IPS-NIHi7 (cell line): ENCODE measurements at regions not wholly inside any gene's neighbourhood (a gene's known extent, or its start where the extent isn't known, plus 50 kb on each side); places are given as distances from the start of the nearest gene placed in this dataset.
"Not testable (repeated sequence)": the region's sequence is repeated elsewhere in the genome, so short reads cannot be mapped to it uniquely, and the experiment has no call there.

Source experiments
- DNase-seq: peaks from one replicate; pipeline ENCODE4 v3.0.0; 2012; ENCODE audit warnings: mixed read lengths; ENCODE audit errors: extremely low spot score

DNA sequence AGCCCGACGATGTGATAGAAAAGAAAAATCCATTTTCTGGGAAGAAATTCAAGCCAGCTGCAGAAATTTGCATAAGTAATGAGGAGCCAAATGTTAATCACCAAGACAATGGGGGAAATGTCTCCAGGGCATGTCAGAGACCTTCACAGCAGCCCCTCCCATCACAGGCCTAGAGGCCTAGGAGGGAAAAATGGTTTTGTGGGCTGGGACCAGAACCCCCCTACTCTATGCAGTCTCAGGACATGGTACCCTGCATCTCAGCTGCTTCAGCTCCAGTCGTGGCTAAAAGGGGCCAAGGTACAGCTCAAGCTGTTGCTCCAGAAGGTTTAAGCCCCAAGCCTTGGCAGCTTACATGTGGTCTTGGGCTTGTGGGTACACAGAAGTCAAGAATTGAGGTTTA lies 155.5 kb upstream of the FOXQ1 start:
- DNase-seq = not testable (repeated sequence)

- no peak for DNase-seq
Observed at GRCh38 chr6:1153696-1154245, 158.1 kb upstream of the FOXQ1 start.

DNA sequence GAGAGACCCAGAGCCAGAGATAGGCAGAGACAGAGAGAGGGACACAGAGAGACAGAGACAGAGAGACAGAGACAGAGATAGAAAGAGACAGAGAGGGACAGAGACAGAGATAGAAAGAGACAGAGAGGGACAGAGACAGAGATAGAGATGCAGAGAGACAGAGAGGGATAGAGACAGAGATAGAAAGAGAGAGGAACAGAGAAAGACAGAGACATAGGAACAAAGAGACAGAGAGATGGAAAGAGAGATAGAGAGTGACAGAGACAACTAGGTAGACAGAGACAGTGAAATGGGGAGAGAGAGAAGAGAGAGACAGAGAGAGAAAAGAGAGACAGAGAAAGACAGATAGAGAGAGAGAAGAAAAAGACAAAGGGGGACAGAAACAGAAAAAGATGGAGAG lies 165.4 kb upstream of the FOXQ1 start:
- DNase-seq = no peak

- DNase-seq = no peak
Observed at GRCh38 chr6:1145768-1146218, 166.1 kb upstream of the FOXQ1 start.

- DNase-seq = no peak
Observed at GRCh38 chr6:1144842-1145767, 166.8 kb upstream of the FOXQ1 start.

DNA sequence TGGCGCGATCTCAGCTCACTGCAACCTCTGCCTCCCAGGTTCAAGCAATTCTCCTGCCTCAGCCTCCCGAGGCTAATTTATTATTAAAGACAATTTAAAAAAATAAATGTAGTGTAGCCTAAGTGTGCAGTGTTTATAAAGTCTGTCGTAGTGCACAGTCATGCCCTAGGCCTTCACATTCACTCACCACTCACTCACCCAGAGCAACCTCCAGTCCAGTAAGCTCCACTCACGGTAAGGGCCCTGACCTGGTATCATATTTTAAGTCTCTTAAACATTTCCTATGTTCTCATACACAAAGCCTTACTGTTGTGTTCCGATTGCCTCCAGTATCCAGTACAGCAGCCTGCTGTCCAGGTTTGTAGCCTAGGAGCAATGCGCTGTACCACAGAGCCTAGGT lies 168.2 kb upstream of the FOXQ1 start:
- DNase-seq = no peak

GRCh38 chr6:1139155-1139890 lies 172.6 kb upstream of the FOXQ1 start:
- DNase-seq = no peak

DNA sequence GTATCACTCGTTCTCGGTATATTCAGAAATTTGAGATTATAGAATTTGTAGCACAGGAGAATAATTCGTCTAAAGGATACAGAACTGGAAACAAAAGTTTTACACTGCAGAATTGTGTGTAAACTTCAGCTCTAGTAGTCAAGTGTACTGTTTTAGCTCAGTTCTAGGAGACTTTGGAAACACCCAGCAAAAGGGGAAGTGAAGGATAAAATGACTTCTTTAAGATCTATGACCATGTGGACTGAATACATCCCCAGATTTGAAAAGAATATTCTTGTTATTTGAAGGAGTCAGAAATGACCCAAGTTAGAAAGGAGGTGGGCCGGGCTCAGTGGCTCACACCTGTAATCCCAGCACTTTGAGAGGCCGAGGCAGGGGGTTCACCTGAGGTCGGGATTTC lies 174.0 kb upstream of the FOXQ1 start:
- no peak for DNase-seq

GRCh38 chr6:1136827-1137226 lies 175.1 kb upstream of the FOXQ1 start:
- DNase-seq = no peak

DNA sequence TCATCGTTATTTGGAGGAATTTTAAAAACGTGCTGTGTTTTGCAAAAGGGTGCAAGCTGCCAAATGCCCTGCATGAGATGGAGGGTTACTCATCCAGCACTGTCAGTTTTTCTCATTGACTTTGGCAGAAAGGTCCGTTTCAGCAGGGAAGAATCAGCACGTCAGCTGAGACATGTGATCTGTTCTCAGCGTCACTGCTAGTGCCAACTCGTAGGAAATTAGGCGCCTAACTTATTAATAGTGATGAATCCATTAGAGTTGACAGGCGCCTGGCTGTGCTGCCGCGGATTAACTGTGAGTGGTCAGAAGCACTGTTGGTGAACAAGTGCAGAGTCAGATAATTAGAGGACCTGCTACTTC lies 175.5 kb upstream of the FOXQ1 start:
- DNase-seq = no peak

DNA sequence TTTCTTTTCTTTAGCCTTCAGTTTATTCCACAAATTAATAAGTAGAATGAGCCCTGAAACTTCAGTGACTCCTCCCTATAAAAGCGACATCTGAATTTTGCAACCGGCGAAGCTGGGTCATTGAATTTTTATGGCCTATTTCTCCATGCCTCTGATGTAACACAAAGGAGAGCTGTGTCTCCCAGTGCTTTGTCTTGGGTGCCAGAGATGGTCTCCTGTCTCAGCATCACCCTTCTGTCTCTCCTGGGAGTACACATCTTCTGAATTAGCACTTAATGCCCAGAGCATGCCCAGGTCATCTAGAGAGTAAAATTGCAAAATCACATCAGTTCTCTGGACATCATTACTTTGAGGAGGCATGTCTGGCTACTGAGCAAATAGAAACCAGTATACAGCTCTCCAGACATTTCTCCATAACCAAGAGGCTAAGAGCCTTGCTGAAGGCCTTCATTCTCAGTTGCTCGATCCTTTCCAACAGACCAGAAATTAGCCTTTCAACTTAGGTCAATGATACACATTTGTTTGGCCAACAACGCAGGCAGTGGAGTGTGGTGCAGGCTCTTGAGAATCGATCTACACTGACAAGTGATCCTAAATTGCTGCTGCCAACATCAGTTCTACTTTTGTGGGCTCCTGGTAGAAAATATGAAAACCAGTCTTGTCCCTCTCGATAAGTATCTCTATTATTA lies 176.0 kb upstream of the FOXQ1 start:
- no peak for DNase-seq

- no peak for DNase-seq
Observed at GRCh38 chr6:1131285-1132079, 180.4 kb upstream of the FOXQ1 start.

GRCh38 chr6:1130709-1131108 lies 181.2 kb upstream of the FOXQ1 start:
- DNase-seq = no peak

DNA sequence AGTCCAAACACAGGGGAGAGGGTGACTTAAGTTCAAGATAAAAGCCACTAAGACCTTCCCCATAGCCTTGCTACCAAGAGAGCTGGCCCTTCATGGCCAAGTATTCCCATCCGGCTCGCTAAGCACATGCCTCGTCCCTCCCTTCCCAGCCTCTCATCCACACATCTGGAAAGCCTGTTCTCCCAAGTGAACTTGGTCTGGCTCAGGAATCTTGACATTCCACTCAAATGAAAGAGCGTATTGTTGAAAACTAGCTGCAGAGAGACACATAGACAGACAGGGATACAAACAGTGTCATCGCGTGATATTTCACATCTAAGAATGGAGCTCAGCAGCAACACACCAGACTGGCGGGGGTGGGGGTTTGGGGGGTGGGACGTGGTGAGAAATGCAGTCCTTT lies 182.8 kb upstream of the FOXQ1 start:
- DNase-seq = no peak

- no peak for DNase-seq
Observed at GRCh38 chr6:1127597-1128288, 184.2 kb upstream of the FOXQ1 start.

DNA sequence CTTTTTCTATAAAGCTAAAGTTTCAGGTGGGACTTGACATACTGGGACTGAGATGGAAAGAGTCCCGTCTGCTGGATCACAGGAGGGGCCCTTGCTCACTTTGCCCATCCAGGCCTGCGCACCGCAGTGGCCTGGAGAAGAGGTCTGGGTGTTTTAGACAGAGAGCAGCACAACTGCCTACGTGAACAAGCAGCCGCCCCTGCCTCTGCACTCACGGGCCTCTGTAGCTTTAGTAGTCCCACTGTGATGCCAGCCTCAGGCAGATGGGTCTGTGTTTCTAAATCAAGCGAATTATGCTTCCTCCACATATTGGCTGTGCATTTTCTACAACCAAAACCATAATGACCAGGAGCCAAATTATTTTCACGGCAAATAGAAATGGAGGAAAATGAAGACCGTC lies 184.8 kb upstream of the FOXQ1 start:
- DNase-seq = no peak

DNA sequence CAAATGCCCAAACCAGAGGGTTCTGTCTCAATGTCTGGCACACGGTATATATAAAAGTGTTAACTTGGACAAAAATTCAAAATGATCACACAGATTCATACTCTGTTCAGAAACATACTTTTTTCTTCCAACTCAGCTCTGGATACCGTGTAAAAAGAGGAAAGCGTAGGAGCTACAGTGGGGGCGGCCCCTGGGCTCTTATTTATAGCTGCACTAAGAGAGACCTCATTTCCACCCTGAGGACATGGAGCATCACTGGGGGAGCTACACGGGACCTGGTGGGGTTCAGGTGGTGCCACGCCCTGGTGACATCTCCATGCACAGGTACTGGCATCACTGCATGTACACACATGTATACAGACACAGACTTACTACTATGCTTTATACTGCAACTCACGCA lies 185.9 kb upstream of the FOXQ1 start:
- DNase-seq = no peak

DNA sequence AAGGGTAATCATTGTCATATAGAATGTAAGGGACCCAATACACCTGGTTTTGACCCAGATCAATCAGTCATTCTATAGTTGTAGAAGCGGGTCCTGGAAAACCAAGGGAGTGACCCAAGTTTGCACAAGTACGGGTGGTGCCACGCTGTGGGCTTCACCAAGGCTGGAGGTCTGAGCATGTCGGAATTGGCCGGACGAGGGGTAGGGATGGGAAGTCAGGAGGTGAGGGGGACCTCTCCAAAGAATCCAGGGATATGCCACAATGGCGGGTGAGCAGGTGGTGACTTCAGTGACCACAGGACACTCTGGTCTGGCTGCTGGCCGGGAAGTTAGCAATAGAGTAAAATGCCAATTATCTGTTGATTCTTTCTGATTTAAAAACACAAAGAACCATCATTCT lies 186.6 kb upstream of the FOXQ1 start:
- DNase-seq = no peak

DNA sequence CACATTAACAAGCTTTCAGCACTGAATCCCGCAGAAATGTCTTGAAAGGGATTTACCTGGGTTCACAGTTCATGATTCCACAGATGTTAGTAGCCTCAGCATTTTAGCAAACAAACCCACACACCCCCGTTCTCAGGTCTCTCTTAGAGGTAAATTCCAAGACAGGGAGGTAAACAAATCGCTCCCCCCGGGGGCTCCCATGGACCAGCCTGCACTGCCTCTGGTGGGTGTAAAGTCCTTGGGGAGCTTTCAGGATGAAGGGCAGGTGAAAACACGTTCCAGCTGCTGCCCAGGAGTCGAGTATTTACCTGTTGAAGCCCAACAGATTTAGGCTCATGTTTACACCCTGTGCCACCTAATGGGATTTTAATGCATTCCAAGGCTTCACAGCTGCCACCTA lies 187.0 kb upstream of the FOXQ1 start:
- DNase-seq = no peak
